Tibial artery (tissue), 4 donors: ENCODE measurements at regions not wholly inside any gene's neighbourhood (a gene's known extent, or its start where the extent isn't known, plus 50 kb on each side); places are given as distances from the start of the nearest gene placed in this dataset.

Experiments
- DNase-seq, 2 donors: peaks; one replicate each; pipeline ENCODE4 v3.0.0-alpha.2; 2019
- H3K27ac ChIP-seq, 2 donors: fragments of 200-600 bp; sonication (generic) in 1 of 2; 1 replicate in 1 of 2; 2 replicates in 1 of 2; pipeline ENCODE4 v1.5.1; 2018 to 2019; ENCODE audit warnings: mild to moderate bottlenecking in 1 of 2
- H3K27me3 ChIP-seq, 2 donors: fragments of 200-600 bp; sonication (generic) in 1 of 2; one replicate each; pipeline versions ENCODE4 v1.5.1 to v1.6.0; 2016 to 2019
- H3K36me3 ChIP-seq, 3 donors: fragments of 200-600 bp; sonication (generic) in 2 of 3; one replicate each; pipeline ENCODE4 v1.5.1; 2016 to 2019; ENCODE audit warnings: mild to moderate bottlenecking in 2 of 3
- H3K4me1 ChIP-seq, 4 donors: fragments of 200-600 bp; sonication (generic) in 2 of 4; 1 replicate in 3 of 4; 2 replicates in 1 of 4; pipeline ENCODE4 v1.5.1; 2016 to 2019
- H3K4me3 ChIP-seq, 2 donors: fragments of 200-600 bp; sonication (generic) in 1 of 2; 1 replicate in 1 of 2; 2 replicates in 1 of 2; pipeline ENCODE4 v1.5.1; 2018 to 2019; ENCODE audit warnings: mild to moderate bottlenecking in 2 of 2
- H3K9me3 ChIP-seq, 3 donors: fragments of 200-600 bp; sonication (generic) in 1 of 3; one replicate each; pipeline ENCODE4 v1.5.1; 2016 to 2019
- intact Hi-C: fragments of 100-400 bp; cut with DNase I; formaldehyde crosslinking; loops from one replicate; pipeline ENCODE4 v1.15.0; 2023; ENCODE audit warnings: low total_unique reads
- TF ChIP-seq, protein P1 (sequence below), 2 experiments: fragments of 200-600 bp in 1 of 2; fragments of 450-650 bp in 1 of 2; IDR thresholded peaks; one replicate each; pipeline ENCODE4 v1.5.1; 2017 to 2019; ENCODE audit warnings: antibody characterized with exemption in 2 of 2, mild to moderate bottlenecking in 1 of 2, moderate library complexity in 1 of 2

DNA sequence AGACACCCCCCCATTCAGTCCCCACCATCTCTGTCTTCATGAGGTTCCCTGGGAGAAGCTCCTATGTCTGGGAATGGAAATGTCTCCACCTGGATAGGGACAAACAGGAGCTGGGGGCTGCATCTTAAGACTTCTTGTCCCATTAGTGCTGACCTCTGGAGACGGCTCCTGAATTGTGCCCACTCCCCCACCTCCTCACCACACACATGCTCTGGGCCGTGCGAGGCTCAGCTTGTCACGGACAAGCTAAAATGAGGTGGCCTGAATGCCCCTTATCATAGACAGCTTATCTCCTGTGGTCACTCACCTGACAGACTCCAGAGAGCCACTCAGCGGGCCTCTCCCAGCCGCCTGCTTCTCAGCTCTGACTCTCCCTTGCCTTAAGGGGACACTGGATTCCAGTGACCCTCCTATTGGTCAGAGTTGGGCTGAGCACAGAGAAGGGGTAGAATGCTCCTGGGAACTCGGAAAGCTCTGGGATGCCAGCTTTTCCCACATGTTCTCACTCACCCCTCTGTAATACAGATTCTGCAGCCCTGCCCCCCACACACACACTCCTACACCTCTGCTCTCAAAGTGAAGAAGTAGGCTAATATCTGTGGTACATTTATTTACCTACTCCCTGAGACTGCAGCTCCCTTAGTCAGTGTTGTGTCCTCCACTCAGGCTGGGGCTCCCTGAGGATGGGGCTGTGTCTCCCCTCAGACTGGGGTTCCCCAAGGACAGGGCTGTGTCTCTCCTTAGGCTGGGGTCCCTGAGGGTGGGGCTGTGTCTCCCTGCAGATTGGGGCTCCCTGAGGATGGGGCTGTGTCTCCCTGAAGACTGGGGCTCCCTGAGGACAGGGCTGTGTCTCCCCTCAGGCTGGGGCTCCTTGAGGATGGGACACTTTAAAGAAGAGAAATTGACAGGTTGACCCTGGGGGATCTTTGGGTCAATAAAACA is 167.5 kb downstream of the VEGFA start:
- TF ChIP-seq, protein P1, sequence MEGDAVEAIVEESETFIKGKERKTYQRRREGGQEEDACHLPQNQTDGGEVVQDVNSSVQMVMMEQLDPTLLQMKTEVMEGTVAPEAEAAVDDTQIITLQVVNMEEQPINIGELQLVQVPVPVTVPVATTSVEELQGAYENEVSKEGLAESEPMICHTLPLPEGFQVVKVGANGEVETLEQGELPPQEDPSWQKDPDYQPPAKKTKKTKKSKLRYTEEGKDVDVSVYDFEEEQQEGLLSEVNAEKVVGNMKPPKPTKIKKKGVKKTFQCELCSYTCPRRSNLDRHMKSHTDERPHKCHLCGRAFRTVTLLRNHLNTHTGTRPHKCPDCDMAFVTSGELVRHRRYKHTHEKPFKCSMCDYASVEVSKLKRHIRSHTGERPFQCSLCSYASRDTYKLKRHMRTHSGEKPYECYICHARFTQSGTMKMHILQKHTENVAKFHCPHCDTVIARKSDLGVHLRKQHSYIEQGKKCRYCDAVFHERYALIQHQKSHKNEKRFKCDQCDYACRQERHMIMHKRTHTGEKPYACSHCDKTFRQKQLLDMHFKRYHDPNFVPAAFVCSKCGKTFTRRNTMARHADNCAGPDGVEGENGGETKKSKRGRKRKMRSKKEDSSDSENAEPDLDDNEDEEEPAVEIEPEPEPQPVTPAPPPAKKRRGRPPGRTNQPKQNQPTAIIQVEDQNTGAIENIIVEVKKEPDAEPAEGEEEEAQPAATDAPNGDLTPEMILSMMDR (IDR thresholded peaks at IDR 0.05): no peak
- no peaks in the 10 kb centered on the region for H3K4me1 ChIP-seq
- intact Hi-C loops: no loop called here
- no peaks in the 10 kb centered on the region for H3K27me3 ChIP-seq
- DNase-seq: peak in 1 of 2 donors; percentile 55
- H3K27ac ChIP-seq: no peak overlapping the region
- no peaks in the 10 kb centered on the region for H3K9me3 ChIP-seq
- H3K4me3 ChIP-seq: no peak overlapping the region
- H3K36me3 ChIP-seq: no peaks in the 10 kb centered on the region

DNA sequence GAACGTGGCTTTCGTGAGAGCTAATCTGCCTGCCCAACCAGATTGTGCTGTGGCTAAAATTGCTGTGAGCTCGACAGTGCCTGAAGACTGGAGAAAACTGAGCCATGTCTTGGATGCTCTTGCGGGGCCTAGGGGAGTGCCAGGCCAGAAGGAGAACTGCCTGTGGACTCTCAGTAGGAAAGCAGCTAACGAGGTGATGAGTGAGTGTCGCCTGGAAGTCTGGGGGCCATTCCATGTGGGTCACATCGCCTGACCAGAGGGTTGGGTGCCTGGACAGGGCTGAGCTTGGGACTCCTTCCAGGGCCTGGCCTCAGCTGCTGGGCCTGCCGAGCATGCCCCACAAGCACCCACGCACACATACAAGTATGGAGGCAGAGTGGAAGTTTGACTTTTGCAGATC is 166.5 kb downstream of the VEGFA start:
- H3K4me1 ChIP-seq: no peaks in the 10 kb centered on the region
- no peaks in the 10 kb centered on the region for H3K9me3 ChIP-seq
- no peaks in the 10 kb centered on the region for H3K36me3 ChIP-seq
- no peak overlapping the region for H3K27ac ChIP-seq
- no peak overlapping the region for H3K4me3 ChIP-seq
- TF ChIP-seq, protein P1 (IDR thresholded peaks at IDR 0.05): no peak
- peak in 1 of 2 donors; percentile 57 for DNase-seq
- intact Hi-C loops: no loop called here
- H3K27me3 ChIP-seq: no peaks in the 10 kb centered on the region

DNA sequence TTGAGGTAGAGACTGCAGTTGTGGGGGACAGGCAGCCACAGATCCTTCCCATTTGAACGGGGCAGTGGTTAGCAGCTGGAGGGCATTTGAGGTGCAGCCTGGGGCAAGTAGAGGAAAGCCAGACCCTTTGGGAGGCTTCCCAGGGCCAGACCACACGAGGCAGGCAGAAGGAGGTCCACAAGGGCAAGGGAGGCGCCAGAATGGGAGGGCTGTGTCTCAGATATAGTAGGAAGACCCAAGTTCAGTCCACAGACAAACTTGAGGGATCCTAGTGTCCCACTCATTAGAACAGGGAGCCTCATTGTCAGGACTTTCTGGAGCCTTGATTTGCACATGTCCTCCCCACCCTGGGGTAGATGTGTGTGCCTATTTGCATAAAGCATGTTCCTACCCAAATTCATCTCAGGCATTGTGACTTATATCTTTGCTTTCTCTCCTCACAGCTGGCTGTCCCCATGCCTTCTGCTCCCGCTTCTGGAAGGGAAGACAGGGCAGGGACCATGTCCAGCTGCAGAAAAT is 166.0 kb downstream of the VEGFA start:
- Histone ChIP-seq H3K4me1 (no peaks in the 10 kb centered on the region), H3K4me3 (no peak overlapping the region), H3K36me3 (no peaks in the 10 kb centered on the region), H3K27me3 (no peaks in the 10 kb centered on the region), H3K27ac (no peak overlapping the region), H3K9me3 (no peaks in the 10 kb centered on the region)
- intact Hi-C loops: no loop called here
- TF ChIP-seq, protein P1 (IDR thresholded peaks at IDR 0.05): no peak
- peak in 1 of 2 donors; percentile 42 for DNase-seq

DNA sequence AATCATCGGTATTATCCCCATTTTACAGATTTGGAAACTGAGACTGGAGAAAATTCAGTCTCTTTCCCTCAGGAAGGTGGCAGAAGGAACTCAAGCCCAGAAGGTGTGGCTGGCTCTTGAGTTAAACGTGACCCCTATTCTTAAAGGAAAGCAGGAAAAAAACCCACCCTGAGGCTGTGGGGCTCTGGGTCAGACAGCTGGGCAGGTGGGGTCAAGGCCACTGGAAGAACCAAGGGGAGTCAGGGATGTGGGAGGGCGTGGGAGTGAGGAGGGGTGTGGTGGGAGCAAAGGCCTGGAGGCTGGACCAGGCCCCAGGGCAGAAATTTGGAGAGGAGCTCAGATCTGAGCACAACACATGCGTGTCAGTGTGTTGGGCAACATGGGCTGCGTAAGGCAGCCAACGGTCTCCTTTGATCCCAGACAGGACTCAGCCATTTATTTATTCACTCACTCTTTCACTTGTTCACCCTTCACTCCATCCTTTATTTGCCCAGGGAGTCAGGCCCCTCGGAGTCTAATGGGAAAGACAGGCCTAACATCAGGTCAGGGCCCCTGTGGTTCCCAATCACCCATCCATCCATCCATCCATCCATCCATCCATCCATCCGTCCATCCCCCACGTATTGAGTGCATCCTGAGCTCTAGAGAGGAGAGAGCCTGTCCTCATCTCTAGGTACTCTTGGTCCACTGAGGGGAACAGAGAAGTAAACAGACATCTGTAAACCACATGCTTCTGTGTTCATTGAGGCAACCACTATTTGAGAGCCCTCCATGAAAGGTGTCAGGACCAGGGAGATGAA is 165.0 kb downstream of the VEGFA start:
- DNase-seq: peak in 1 of 2 donors; percentile 15
- intact Hi-C loops: no loop called here

DNA sequence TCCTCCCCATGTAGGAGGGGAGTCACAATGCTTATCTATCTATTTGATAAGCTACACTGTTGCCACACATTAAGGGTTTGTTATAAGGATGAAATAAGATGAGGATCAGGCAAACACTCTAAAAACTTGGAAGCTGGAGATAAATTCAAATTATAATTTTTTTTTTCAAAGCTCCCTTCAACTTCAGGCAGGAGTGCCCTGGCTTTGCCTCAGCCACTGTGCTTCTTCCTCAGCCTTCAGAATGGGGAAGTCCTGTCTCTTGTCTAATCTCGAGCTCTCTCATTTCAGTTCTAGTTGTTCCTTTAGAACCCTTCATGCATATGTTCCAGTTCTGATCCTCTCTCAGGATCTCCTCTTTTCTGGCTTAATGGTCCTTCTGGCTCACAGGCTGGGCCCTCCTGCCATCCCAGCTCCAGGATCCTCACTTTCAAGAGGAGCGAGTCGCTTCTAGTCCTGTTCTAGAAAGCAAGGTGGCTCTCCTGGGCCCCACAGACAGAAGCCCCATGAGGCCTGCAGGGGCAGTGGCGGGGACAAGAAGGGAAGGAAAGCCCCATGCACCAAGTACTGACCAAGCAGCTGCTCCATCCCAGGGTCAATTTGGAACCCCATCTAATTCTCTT is 164.3 kb downstream of the VEGFA start:
- DNase-seq: peak in 1 of 2 donors; percentile 34
- no peaks in the 10 kb centered on the region for H3K9me3 ChIP-seq
- intact Hi-C loops: no loop called here
- no peak overlapping the region for H3K27ac ChIP-seq
- TF ChIP-seq, protein P1 (IDR thresholded peaks at IDR 0.05): no peak
- no peak overlapping the region for H3K4me3 ChIP-seq
- H3K4me1 ChIP-seq: no peaks in the 10 kb centered on the region
- no peaks in the 10 kb centered on the region for H3K36me3 ChIP-seq
- H3K27me3 ChIP-seq: no peaks in the 10 kb centered on the region

More for the DNA sequence above, 165.0 kb downstream of the VEGFA start:
- Histone ChIP-seq H3K27ac (no peak overlapping the region), H3K4me3 (no peak overlapping the region), H3K36me3 (no peaks in the 10 kb centered on the region), H3K4me1 (no peaks in the 10 kb centered on the region), H3K27me3 (no peaks in the 10 kb centered on the region), H3K9me3 (no peaks in the 10 kb centered on the region)
- TF ChIP-seq, protein P1 (IDR thresholded peaks at IDR 0.05): no peak
